ENCODE measurements at regions not wholly inside any gene's neighbourhood (a gene's known extent, or its start where the extent isn't known, plus 50 kb on each side); places are given as distances from the start of the nearest gene placed in this dataset.

GRCh38 chr11:16460508-16460907, 104.2 kb upstream of the SOX6 start:
- no peaks in the 10 kb centered on the region for H3K27me3 ChIP-seq
- H3K4me1 ChIP-seq = no peaks in the 10 kb centered on the region
- H3K36me3 ChIP-seq = no peaks in the 10 kb centered on the region
- no peak for DNase-seq
- TF ChIP-seq POLR2A (IDR thresholded peaks at IDR 0.05) = no peak
- no peak for TF ChIP-seq EP300 (IDR thresholded peaks at IDR 0.05)
- TF ChIP-seq POLR2AphosphoS5 (IDR thresholded peaks at IDR 0.05) = no peak
- TF ChIP-seq CTCF (IDR thresholded peaks at IDR 0.05) = no peak
- H3K27ac ChIP-seq = no peak overlapping the region
- no peak for ATAC-seq (ENCODE audit: low FRiP score in 2 of 2)
- H3K4me3 ChIP-seq = no peak overlapping the region
- no peaks in the 10 kb centered on the region for H3K9me3 ChIP-seq

- Histone ChIP-seq H3K27ac (no peak overlapping the region), H3K36me3 (no peaks in the 10 kb centered on the region), H3K27me3 (no peaks in the 10 kb centered on the region), H3K4me3 (no peak overlapping the region), H3K4me1 (no peaks in the 10 kb centered on the region), H3K9me3 (no peaks in the 10 kb centered on the region)
- TF ChIP-seq POLR2A (IDR thresholded peaks at IDR 0.05) (no peak), CTCF (IDR thresholded peaks at IDR 0.05) (no peak), EP300 (IDR thresholded peaks at IDR 0.05) (no peak), POLR2AphosphoS5 (IDR thresholded peaks at IDR 0.05) (no peak)
- 52 to 66% methylated on average over 2 of the region's 2 CpGs for WGBS, 2 donors
- no peak for ATAC-seq (ENCODE audit: low FRiP score in 2 of 2)
- DNase-seq = no peak
Observed at GRCh38 chr11:16456366-16456765, 100.0 kb upstream of the SOX6 start.

GRCh38 chr11:16454289-16454863, 98.0 kb upstream of the SOX6 start:
- WGBS, 2 donors = 63 to 65% methylated on average over 2 of the region's 2 CpGs
- no peaks in the 10 kb centered on the region for H3K36me3 ChIP-seq
- H3K27me3 ChIP-seq = no peaks in the 10 kb centered on the region
- TF ChIP-seq CTCF (IDR thresholded peaks at IDR 0.05) = no peak
- no peak for TF ChIP-seq EP300 (IDR thresholded peaks at IDR 0.05)
- TF ChIP-seq POLR2AphosphoS5 (IDR thresholded peaks at IDR 0.05) = no peak
- no peak for TF ChIP-seq POLR2A (IDR thresholded peaks at IDR 0.05)
- ATAC-seq (ENCODE audit: low FRiP score in 2 of 2) (no peak), DNase-seq (no peak)
- H3K27ac ChIP-seq = no peak overlapping the region
- no peaks in the 10 kb centered on the region for H3K9me3 ChIP-seq
- H3K4me3 ChIP-seq = no peak overlapping the region
- H3K4me1 ChIP-seq = no peaks in the 10 kb centered on the region

- no peak for ATAC-seq (ENCODE audit: low FRiP score in 2 of 2)
- TF ChIP-seq POLR2A (IDR thresholded peaks at IDR 0.05) (no peak), EP300 (IDR thresholded peaks at IDR 0.05) (no peak), CTCF (IDR thresholded peaks at IDR 0.05) (no peak), POLR2AphosphoS5 (IDR thresholded peaks at IDR 0.05) (no peak)
- WGBS, 2 donors = 75 to 81% methylated on average over 1 of the region's 1 CpG
- Histone ChIP-seq H3K36me3 (no peaks in the 10 kb centered on the region), H3K27me3 (no peaks in the 10 kb centered on the region), H3K9me3 (no peaks in the 10 kb centered on the region), H3K4me3 (no peak overlapping the region), H3K27ac (no peak overlapping the region), H3K4me1 (no peaks in the 10 kb centered on the region)
- no peak for DNase-seq
Observed at GRCh38 chr11:16448123-16448717, 91.9 kb upstream of the SOX6 start.

GRCh38 chr11:16441461-16441860, 85.1 kb upstream of the SOX6 start:
- ATAC-seq (ENCODE audit: low FRiP score in 2 of 2) = no peak
- Histone ChIP-seq H3K4me3 (no peak overlapping the region), H3K9me3 (no peaks in the 10 kb centered on the region), H3K27me3 (no peaks in the 10 kb centered on the region), H3K36me3 (no peaks in the 10 kb centered on the region), H3K27ac (no peak overlapping the region), H3K4me1 (no peaks in the 10 kb centered on the region)
- 84 to 88% methylated on average over 3 of the region's 3 CpGs for WGBS, 2 donors
- DNase-seq = no peak
- TF ChIP-seq POLR2A (IDR thresholded peaks at IDR 0.05) = no peak
- no peak for TF ChIP-seq POLR2AphosphoS5 (IDR thresholded peaks at IDR 0.05)
- TF ChIP-seq EP300 (IDR thresholded peaks at IDR 0.05) = no peak
- TF ChIP-seq CTCF (IDR thresholded peaks at IDR 0.05) = no peak
